HG02588 (cell line): ENCODE measurements at regions not wholly inside any gene's neighbourhood (a gene's known extent, or its start where the extent isn't known, plus 50 kb on each side); places are given as distances from the start of the nearest gene placed in this dataset.
"Not testable (repeated sequence)": the region's sequence is repeated elsewhere in the genome, so short reads cannot be mapped to it uniquely, and the experiment has no call there.

ENCODE experiments used
- ATAC-seq: cut with Tn5 transposase; IDR thresholded peaks from one replicate; pipeline ENCODE4 v1.9.1; 2021; ENCODE audit warnings: mild to moderate bottlenecking, moderate library complexity; ENCODE audit not compliant: unreplicated experiment

DNA sequence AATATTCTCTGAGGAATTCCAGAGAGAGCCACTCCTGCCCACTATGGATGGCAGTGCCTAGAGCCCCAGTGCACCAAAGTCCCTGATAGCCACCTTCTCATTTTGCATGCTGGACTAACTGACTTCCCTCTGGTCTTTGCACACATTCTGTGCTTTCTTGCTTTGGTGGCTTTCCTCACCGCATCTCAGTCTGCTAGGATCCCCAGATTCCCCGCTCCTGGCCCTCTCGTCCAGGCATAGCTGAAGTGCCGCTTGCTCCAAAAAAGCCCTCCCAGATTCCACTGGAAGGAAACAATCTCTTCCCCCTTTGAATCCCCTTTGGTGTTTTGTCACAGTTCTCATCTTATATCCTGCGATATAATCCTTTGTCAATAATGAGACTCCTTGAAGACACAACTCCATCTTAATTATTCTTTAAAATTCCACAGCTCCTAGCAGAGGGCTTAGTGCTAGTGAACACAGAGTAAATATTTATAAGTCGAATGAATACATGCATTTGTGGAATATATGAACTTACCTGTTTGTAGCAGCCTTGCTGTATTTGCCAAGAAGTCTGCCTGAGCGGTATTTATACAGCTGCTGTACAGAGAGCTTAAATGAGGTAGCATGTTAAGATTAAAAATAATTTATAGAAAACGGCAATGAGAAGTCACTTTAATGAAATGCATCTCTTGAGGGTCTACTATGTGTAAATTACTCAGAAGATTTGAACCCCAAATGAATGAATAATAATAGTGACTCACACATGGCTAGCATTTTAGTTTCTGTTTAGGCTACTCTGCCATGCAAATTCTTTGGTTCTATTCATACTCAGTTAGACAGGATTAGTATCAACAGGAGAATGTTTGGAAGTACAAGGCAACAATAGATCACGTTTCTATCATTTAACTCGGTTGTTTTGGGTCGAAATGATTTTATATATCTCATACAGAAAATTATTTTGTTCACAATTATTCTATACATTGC lies 421.9 kb upstream of the TENM3 start:
- no peak for ATAC-seq

DNA sequence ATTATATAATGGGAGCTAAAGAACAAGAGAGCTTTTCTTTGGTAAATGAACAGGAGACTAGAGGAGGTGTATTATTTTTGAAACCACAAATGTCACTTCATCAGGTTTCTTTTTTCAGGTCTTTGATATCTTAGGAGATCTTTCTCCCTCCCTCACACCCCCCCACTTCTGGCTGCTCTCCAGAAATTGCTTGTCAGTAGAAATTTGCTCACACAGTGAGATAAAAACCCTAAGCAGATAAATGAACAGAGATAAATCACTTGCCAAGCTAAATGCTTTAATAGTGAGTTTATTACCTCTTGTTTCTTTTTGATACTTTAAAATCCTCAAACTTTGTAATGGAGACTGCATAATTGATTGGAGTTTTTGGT lies 421.2 kb upstream of the TENM3 start:
- no peak for ATAC-seq

DNA sequence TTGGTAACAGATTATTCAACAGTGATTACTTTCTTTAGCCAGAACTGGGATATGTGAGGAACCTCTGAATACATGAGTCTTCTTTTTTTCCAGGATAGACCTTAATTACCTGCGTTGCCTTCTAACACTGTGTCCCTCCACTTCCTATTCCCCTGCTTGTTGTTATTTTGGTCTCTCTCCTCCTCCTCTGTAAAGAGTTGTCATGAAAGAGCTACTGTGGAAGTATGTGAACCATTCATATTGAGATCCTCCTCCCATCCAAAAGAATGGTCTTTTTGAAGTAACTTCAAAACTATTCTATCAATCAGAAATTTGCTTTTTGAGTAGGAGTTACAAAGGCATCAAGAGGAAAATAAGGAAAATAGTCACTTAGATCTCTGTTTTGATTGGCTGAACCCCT lies 420.0 kb upstream of the TENM3 start:
- no peak for ATAC-seq

DNA sequence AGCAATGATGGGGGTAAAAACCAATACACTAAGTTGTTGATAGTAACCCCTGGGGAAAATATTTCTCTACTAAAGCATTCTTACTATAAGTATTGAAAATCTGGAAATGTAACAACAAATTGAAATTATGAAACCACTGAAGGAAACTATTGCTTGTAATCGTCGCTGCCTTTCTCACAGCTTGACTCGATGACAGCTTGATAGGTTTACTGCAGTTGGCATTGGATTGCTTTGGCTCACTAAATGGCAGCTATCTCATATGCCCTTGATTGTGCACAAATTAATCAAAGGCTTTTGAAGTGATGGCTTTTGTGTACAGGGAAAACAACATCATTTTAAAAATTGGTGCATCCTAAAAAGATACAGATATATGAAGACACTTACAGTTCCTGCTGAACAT lies 419.6 kb upstream of the TENM3 start:
- no peak for ATAC-seq

DNA sequence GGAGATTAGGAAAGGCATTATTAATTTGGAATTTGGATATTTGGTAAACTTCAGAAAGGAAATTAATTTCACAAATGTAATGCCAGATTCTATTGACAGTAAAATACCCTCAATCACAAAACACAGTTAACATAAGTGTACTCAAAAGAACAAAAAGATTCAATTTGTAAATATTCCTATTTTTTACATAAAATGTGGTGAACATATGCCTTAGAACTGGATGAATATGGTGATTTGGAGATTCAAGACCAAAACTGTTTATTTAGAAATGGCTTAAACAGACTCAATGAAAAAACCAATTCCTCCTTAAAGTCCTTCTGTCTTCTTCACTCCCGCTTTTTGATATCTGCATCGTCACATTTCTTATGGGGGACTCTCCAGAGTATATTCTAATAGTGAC lies 417.6 kb upstream of the TENM3 start:
- ATAC-seq, result no peak

DNA sequence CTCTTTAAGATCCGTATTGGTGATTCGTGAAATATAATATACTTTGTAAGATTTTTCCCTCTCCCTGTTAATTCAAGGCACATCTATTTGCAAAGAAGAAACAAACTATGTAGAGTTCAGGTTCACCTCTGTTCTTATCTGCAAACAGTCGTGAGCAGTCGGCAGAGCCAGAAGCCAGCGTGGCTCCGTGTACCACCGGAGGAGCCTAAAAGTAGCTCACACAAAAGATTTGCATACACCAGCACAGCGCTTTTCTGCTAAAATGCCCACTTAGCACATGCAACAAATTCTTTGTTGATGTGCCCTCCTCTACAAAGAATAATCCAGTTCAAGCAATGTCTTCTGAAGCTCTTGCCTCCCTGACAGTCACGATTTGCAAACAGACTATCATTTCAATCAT lies 416.0 kb upstream of the TENM3 start:
- no peak for ATAC-seq

DNA sequence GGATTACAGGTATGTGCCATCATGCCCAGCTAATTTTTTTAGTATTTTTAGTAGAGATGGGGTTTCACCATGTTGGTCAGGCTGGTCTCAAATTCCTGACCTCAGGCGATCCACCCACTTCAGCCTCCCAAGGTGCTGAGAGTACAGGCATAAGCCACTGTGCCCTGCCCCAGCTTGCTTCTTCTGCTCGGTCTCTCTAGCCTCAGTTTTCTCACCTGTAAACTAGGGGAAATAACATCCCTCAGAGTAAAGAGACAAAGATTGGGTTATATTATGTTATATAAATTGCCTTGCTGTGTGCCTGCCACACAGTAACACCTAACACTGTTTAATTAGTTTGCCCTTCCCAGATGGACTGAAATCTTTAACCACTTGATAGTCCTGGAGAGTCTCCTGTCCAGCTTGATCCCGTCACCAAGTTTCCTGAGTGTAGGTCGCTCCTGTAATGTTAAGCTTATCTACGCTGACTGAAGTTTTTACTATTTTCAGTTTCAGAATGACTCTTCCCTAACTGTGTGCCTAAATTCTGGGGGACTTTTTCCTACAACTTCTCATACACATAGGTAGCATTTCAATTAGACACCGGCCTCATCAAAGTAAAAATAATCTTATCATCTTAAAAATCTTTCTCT lies 412.7 kb upstream of the TENM3 start:
- ATAC-seq, result peak; percentile 72

DNA sequence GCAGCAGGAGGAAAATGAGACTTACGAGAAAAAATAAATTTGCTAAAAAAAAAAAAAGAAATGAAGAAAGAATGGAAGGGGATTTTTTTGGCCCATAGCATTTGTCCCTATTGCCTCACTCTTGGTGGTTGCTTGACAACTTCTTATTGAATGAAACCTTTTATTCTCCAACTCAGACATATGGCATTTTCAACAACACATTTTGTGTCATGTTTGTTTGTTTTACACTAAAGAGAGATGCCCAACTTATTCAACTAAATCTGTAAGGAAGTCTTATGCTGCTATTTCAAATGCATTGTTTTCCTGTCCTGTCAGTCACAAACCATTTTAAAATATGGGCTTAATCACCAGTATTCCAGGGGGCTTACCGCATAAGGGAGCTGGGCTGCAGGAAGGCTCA lies 409.1 kb upstream of the TENM3 start:
- ATAC-seq, result no peak

DNA sequence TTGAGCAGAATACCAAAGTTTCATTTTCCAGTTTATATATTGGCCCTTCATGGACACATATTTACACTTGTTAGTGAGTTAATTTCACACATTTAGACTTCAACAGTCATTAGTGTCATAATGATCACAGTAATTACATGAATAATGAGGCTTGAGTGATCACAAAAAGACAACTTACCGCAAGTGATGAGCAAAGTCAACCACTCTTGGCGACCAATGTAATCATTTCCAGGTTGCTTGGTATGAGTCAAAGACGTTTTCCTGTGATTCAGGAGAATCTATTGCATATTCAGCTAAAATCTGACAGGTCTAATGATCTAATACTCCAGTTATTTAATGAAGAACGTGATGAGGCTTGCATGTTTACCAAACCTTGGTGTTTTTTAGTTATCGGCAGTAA lies 407.9 kb upstream of the TENM3 start:
- ATAC-seq, result no peak

DNA sequence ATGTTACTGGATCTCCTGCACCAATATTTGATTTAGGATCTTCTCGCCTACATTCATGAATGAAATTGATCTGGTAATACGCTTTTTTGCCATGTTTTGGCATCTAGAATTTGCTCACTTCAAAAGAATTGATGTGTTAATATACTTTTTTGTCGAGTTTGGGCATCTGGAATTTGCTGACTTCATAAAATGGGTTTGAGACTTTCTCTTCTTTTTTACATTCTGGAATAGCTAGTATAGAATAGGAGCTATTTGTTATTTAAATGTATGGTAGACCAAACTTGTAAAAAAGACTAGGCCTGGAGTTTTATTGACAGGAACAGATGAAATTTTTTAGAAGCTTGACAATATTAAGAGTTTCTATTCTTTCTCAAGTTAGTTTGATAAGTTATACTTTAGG lies 404.9 kb upstream of the TENM3 start:
- no peak for ATAC-seq

DNA sequence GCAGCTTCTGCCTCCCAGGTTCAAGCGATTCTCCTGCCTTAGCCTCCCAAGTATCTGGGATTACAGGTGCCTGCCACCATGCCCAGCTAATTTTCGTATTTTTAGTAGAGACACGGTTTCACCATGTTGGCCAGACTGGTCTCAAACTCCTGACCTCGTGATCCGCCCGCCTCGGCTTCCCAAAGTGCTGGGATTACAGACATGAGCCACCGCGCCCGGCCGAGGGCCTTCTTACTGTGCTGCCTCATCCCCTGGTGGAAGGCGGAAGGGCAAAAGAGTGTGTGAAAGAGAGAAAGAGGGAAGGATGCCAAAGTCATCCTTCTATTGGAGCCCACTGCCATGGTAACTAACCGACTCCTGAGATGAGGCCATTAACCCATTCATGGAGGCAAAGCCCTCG lies 399.4 kb upstream of the TENM3 start:
- ATAC-seq, result not testable (repeated sequence)

DNA sequence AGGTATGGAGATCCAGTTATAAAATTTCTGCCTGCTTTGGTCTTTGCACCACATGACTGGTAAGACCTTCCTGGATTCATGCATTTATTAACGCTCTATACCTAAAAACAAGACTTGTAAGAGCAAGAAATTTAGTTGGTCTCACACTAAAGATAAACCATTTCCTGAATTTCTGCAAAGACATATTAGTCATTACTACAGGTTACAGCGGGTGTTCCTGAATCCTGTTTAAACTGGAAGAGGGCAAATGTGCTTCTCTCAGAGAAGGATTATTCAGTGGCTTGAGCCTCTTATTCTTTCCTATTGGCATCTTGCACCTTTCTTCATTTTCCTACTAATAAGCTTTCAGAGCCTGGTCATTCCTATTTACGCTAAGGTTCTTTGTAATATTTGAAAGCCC lies 397.6 kb upstream of the TENM3 start:
- ATAC-seq, result no peak

DNA sequence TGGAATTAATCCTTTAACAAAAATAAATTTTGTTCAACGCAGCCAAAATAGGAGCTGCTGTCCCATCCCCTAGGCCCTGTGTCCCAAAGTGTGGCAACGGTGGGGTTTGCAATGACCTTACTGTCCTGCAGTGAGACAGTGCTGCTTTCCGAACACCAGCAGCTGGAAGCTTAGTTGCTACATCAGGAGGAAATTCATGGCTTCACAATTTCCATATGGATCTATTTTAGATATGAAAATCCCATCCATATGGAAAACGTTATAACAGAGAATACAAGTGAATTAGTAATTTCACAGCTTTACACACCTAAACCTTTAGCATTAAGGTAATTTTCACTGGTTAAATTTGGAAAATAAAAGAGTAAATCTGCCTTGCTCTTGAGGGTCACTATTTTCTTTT lies 396.3 kb upstream of the TENM3 start:
- ATAC-seq, result no peak

DNA sequence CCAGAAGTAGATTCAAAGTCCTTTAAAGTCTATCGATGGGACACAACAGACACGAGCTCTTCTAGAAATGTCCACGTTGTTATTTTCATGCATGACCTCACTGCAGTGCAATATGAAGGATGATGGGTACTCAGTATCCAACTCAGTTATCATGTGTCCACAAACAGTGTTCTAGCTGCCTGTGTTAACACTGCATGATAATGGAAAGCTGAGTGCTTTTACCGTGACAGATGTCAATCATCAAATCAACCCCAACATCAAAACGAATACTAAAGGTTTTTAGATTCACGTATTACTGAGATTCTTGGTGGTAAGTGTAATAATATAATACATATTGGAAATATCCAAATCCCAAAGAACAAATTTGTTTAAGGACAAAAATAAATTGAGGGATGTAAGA lies 394.8 kb upstream of the TENM3 start:
- no peak for ATAC-seq

DNA sequence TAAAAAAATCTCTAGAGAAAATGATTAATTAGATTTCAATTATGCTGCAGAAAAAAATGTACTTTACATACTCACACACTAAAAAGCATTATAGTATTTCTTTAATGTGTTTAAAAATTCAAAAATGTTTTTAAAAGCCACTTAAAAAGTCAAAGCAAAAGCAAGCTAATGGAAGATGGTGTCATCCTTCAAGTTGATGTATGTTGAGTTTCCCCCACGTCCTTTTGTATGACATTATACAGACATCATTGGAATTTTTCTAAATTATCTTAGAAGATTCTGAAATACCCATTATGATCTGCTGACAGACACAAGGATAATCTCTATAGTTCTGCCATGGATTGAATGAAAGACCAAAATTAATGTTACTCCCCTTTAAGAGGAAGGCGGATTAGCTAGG lies 393.7 kb upstream of the TENM3 start:
- ATAC-seq, result no peak

DNA sequence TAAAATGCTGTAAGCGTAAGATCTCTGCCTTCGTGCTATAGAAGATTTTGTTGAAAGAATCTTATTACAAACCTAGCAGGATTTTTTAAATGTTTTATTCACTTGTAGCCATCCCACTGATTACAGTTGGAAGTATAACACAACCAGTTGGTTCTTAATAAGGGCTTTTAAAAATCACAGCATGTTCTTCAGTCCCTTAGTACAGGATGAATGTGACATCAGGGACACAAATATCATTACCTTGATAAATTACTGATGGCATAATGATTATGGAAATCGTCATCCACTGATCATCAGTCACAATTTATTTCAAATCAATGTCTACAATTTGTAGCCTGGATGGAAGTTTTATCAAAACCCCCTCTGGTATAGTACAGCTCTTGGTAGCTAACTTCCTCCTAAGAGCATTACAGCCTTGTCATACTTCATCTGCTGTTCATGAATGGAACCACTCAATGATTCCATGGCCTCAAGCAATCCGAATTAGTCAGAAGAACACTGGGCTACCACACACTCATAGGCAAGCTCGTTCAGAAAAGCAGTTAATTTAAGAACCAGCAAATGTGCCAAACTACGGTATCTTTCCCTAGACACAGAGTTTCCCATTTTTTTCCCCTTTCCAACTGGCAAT lies 389.2 kb upstream of the TENM3 start:
- no peak for ATAC-seq

DNA sequence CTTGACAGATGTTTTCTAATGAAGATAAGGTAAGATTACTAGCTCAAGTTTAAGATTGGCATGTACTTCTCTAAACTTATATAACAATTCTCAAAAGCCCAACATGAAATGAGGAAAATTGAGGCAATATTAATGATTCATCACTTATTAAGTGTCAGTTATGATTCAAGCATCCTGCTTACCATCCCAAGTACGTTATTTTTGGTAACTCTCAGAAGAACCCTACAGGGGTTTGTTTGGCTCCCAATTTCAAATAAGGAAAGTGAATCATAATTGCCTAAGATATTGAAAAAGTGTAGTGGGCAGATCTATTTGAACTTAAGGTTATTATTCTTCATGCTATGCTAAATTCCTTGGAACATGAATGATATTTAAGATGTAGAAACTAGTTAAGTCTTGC lies 387.9 kb upstream of the TENM3 start:
- ATAC-seq, result no peak

DNA sequence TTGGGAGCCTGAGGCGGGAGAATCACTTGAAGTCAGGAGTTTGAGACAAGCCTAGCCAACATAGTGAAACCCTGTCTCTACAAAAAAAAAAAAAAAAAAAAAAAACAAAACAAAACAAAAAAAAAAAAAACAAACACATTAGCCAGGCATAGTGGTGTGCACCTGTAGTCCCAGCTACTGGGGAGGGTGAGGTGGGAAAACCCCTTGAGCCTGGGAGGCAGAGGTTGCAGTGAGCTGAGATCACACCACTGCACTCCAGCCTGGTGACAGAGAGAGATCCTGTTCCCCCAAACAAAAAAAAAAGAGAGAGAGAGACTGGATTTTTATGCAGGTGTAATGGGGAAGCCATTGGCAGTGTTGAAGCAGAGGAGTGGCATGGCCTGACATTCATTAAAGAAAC lies 385.7 kb upstream of the TENM3 start:
- ATAC-seq, result not testable (repeated sequence)

DNA sequence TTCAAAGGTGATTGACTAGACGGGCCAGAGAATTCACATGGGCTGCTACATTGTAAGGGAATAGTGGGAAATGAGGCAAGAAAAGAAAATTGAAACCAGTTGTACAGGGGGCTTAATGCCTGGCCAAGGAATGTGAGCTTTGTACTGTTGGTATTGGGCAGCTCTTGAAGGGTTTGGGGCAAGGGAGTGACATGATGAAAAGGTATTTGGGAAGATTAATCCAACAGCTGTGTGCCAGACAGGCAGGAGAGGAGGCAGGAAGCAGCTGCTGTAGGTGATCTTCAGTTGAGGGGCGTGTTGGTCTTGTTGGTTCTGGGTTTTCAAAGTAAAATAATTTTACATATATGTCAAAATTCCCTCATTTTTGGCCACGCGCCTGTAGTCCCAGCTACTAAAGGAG lies 384.5 kb upstream of the TENM3 start:
- no peak for ATAC-seq

DNA sequence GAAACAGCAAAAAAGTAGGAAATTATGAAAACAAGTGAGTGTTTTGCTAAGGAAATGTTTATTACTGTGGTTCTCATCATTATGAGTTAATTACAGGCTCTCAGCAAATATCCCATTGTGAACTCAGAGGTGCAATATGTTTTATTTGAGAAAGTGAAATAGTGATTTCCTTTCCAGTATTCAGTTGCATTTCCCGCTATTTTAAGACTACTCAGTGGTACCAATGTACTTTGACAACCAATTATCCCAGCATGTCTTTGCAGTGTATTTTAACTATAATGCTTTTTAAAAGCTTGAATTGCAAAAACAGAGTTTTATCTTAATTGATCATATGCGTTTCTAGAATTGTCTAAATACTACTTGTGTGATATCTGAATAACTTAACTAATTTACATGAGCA lies 383.8 kb upstream of the TENM3 start:
- ATAC-seq, result no peak

DNA sequence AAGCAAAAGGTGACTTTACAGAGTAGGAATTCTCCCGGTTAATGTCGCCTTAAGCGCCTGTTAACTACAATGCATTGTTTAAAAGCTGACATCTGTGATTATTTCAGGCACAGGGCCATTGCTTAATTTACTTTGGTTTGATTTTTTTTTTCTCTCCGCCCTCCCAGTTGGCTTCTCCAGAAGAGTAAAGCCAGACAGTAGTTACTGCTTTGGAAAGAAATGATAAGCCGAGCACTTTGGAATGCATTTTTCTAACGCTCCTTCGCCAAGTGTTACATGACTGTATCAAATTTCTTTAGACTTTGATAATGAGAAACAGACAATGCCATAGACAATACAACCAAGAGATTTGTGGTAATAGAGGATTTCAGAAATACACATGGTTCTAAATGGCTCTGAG lies 383.0 kb upstream of the TENM3 start:
- no peak for ATAC-seq

DNA sequence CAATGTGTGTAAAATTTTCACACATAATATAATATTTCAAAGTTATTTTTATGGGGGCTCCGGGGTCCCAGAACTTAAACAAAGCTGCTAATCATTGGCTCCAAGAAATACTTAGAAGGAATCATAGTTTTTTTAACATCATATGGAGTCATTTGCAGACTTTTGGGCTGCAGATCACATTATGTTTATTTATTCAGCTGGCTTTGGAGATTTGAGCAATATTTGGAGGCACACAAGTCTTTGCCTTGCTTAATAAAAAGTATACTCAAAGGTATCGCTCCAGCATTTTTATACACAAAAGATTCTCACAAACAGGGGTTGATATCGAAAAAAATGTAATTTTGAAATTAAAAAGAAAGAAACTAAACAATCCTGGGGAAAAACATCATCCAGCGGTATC lies 382.5 kb upstream of the TENM3 start:
- ATAC-seq, result no peak
